Fibroblast of skin of left biceps (primary cell): ENCODE measurements at regions not wholly inside any gene's neighbourhood (a gene's known extent, or its start where the extent isn't known, plus 50 kb on each side); places are given as distances from the start of the nearest gene placed in this dataset.
"Not testable (repeated sequence)": the region's sequence is repeated elsewhere in the genome, so short reads cannot be mapped to it uniquely, and the experiment has no call there.

Source experiments
- DNase-seq, 2 experiments: peaks; one replicate each; pipeline ENCODE4 v3.0.0-alpha.2; 2013; ENCODE audit warnings: low read depth in 2 of 2

DNA sequence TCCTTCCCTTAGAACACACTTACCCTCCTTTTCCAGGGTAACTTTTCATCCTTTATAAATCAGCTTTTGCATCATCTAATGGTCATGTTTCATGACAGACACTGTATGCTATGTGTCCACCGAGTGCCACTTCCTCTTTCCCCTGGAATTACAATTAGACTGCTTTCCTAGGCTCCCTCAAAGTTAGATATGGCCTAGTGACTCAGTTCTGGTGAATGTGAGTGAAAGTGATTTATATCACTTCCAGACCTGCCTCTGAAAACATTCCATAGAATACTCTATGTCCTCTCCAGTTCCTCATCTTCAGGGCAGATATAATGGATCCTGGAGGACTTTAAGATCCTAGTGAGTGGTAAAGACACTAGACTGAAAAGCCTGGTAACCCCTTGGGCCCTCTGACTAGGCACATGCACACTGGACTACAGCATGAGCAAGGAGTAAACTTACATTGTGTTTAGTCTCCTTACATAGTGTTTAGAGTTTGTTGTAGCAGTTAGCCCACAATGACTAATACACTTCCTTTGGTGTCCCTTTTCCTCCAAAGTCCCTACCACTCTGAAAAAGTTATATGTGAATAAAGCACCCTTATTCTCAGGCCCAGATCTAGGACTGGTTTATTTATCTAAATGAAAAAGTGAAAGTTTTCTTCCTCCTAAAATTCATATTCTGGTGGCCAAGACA lies 59.3 kb downstream of the GPR88 start:
- DNase-seq = peak; percentile 85

DNA sequence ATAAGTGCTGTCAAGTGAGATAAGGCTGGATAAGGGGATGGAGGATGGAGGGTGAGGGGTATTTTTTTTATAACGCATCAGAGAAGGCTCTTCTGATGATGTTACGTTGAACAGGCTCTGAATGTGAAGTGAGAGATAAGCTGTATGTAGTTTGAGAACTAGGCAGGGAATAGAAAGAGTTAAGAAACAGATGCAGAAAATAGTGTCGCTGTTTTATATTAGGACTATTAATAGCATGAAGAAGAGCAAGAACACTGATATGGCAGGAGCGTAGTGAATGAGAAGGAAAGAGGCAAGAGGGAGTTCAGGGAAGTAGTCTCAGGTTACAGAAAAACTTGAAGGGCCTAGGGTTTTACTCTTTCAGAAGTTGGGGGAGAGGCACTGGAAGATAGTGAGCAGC lies 59.8 kb downstream of the GPR88 start:
- DNase-seq = no peak

GRCh38 chr1:100600377-100600776 lies 62.4 kb downstream of the GPR88 start:
- DNase-seq = not testable (repeated sequence)

- DNase-seq = not testable (repeated sequence)
Measured at GRCh38 chr1:100602028-100602427, 64.1 kb downstream of the GPR88 start.

DNA sequence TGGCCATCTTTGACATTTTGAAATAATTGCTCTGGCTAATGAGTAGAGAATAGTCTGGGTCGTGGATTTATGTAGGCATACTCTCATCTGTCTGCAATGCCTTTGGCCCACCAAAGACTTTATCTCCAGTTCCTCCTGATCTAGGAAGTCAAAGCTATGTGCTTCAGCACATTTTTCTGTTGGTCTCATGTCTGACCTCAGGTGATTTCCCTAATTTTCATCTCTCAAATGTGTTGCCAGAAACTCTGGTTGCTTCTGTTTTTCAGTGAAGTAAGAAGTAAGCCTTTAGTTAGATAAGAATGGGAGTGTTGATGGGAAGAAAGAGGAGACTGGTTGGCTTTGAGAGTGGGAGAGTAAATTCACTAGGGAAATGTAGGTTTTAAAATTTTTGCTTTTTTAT lies 66.4 kb downstream of the GPR88 start:
- no peak for DNase-seq

GRCh38 chr1:100606438-100606837 lies 68.5 kb downstream of the GPR88 start:
- no peak for DNase-seq

GRCh38 chr1:100607628-100608240 lies 69.8 kb downstream of the GPR88 start:
- DNase-seq = no peak

DNA sequence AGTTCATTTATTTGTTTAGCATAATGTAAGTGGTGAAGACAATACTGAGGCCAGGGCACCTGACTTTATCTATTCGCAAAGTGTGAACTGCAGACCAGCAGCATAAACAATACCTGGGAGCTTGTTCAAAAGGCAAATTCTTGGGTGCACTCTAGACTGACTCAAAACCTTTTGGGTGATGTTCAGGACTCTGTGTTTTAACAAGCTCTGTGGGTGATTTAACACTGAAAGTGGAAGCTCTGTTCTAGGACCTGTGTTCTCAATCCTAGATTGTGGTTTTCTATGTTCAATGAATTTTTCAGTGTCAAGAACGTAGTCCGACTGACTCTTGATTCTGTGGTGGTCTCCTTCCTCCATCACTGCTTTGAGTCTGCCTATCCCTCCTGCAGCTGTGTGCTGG lies 71.9 kb downstream of the GPR88 start:
- no peak for DNase-seq

GRCh38 chr1:100611086-100611485 lies 73.1 kb downstream of the GPR88 start:
- DNase-seq = no peak

GRCh38 chr1:100612540-100612939 lies 74.6 kb downstream of the GPR88 start:
- no peak for DNase-seq

GRCh38 chr1:100613817-100614559 lies 76.0 kb downstream of the GPR88 start:
- DNase-seq = no peak

DNA sequence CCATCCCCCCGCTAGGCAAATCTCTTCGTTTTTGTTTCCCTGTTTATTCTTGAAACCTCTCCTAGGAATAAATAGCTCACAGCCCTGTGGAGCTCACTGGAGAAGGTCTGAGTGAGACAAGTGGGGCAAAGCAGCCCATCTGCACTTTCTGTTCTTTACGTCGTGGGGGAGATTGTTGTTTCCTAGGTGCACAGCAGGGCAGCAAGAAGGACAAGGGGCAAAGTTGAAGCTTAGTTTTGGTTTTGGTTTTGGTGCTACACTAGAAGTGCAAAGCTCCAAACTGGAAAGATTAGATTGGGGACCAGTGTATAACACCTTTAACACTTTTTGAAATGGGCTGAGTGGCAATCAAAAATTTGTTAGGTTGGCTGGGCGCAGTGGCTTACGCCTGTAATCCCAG lies 76.6 kb downstream of the GPR88 start:
- DNase-seq = no peak

GRCh38 chr1:100615686-100616085 lies 77.7 kb downstream of the GPR88 start:
- DNase-seq = no peak

DNA sequence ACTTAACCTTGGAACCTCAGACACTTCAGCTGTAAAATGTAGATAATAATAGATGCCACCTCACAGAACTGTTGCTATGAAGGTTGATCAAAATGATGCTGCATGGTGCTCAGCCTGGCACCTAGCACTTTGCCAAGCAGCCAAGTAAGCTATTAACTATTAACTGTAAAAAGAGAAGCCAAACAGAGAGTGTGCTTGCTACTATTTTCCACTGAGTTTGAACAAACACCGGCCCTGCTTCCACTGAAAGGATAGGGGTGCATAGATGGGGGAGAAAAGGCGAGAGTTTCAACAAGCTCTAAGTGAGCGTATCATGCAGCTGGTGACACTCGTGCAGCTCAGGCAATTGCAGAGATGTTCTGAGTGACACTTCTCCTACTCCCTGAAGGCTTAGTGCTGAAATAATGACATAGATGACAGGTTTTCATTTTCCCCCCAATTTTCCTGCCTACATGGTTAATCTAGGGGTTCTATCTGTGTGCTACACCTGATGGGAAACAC lies 78.2 kb downstream of the GPR88 start:
- no peak for DNase-seq

- DNase-seq = peak; percentile 84 to 86
Measured at GRCh38 chr1:100622037-100622436, 84.1 kb downstream of the GPR88 start.

DNA sequence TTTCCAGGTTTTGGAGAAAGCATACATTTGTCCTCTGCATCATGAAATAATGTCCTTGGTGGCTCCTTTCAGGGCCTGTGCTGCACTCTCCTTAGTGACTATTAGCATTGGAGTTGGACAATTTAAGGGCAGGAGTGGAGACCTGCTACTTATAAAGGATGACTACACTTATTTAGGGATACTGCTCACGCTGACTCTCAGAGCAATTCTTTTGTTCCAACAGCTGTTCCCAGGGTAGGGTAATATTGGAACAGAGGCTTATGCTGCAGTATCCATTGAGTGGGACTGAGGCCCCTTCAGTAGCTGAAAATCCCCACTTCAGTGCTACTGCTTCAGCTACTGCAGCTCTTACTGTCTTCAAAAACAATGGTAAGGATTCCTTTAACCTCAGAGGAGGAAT lies 84.6 kb downstream of the GPR88 start:
- no peak for DNase-seq

- DNase-seq = no peak
Measured at GRCh38 chr1:100622966-100623762, 85.2 kb downstream of the GPR88 start.

DNA sequence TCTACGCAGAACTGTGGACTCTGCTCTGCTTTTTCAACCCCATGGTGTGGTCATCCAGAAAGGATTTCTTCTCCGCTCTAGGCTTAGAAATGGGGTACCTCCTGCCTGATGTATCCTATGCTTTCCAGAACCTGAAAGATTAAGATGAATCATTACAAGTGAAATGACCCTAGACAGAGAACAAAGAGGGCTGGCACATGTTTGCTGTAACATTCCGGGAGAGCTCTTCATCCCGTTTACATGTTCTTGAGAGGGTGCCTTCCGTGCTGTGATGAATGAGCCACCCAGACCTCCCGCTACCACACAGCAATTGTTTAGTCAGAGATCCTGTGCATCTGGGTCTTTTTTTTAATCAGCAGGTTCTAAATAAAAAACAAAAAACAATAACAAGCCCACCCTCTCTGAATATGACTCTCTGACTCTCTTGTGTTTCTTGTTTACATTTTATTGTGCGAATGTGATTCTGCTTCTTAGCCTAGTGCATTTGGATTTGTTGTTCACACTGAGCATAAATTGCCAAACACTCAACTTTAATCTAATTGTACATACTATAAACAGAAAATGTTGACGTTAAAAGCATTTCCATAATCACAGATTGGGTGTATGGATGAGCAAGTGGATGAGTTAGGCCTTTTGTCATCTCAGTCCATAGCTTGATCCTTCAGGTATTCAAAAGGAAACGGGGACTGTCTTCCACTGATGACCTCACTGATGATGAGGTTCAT lies 87.1 kb downstream of the GPR88 start:
- DNase-seq = no peak

DNA sequence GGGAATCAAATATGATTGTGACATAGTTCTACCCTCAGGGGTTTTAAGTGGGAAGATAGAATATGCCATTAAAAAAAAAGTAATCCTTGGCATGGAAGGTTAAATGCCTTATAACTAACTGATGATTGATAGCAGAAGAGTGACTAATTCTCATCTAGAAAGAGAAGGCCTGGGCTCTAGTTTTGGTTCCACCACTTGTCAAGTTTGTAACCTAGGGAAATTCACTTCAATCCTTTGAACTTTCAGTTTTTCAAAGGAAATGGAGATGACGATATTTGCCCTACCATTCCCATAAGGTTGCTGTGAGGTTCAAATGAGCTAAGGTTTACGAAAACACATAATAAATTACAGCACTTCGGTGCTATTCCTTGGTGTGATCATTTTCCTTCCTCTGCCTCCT lies 88.5 kb downstream of the GPR88 start:
- no peak for DNase-seq

- no peak for DNase-seq
Measured at GRCh38 chr1:100627054-100627716, 89.2 kb downstream of the GPR88 start.

- DNase-seq = no peak
Measured at GRCh38 chr1:100627936-100628335, 90.0 kb downstream of the GPR88 start.
